ENCODE measurements at regions not wholly inside any gene's neighbourhood (a gene's known extent, or its start where the extent isn't known, plus 50 kb on each side); places are given as distances from the start of the nearest gene placed in this dataset.

- WGBS, 2 donors (ENCODE audit: low coverage in 1 of 2): no CpG with 5 or more reads among the region's 12 CpGs
- in situ Hi-C loops (cut with MboI; ENCODE audit: low pct_ligation_motif_present in 1 of 4, low pct_unique_long_range_greater_than_20kb in 1 of 4, low sequenced_read_pairs in 3 of 4): no loop called here
- Histone ChIP-seq H3K27ac (no peak overlapping the region), H3K27me3 (no peaks in the 10 kb centered on the region), H3K36me3 (no peaks in the 10 kb centered on the region), H3K4me1 (peaks cover 0 to 11% (median 0%) of the 10 kb centered on the region in 4 donors), H3K4me3 (no peak overlapping the region), H3K9me3 (no peaks in the 10 kb centered on the region)
- intact Hi-C loops (cut with DNase I; ENCODE audit: low total_unique reads): no loop called here
- no peak for DNase-seq
- no peak for TF ChIP-seq EP300 (IDR thresholded peaks at IDR 0.05; ENCODE audit: low read depth)
- TF ChIP-seq POLR2AphosphoS5 (IDR thresholded peaks at IDR 0.05): no peak
- no peak for TF ChIP-seq CTCF (IDR thresholded peaks at IDR 0.05)
- TF ChIP-seq POLR2A (IDR thresholded peaks at IDR 0.05): no peak
These were observed 70.3 kb upstream of the HAAO start for GRCh38 chr2:42862669-42863185.

- Histone ChIP-seq H3K36me3 (no peaks in the 10 kb centered on the region), H3K4me1 (peaks cover 0 to 3% (median 0%) of the 10 kb centered on the region in 4 donors), H3K27me3 (no peaks in the 10 kb centered on the region), H3K9me3 (no peaks in the 10 kb centered on the region), H3K4me3 (no peak overlapping the region), H3K27ac (no peak overlapping the region)
- TF ChIP-seq POLR2A (IDR thresholded peaks at IDR 0.05) (no peak), POLR2AphosphoS5 (IDR thresholded peaks at IDR 0.05) (no peak), EP300 (IDR thresholded peaks at IDR 0.05; ENCODE audit: low read depth) (no peak), CTCF (IDR thresholded peaks at IDR 0.05) (no peak)
- intact Hi-C loops (cut with DNase I; ENCODE audit: low total_unique reads) (no loop called here), in situ Hi-C loops (cut with MboI; ENCODE audit: low pct_ligation_motif_present in 1 of 4, low pct_unique_long_range_greater_than_20kb in 1 of 4, low sequenced_read_pairs in 3 of 4) (no loop called here)
- no peak for DNase-seq
- WGBS, 2 donors (ENCODE audit: low coverage in 1 of 2): 81 to 89% methylated on average over 1 to 2 of the region's 2 CpGs
These were observed 68.9 kb upstream of the HAAO start for GRCh38 chr2:42861321-42861720.

GRCh38 chr2:42860319-42861094 lies 68.1 kb upstream of the HAAO start:
- H3K27ac ChIP-seq: peak overlapping the region in 1 of 4 donors; percentile 47
- WGBS, 2 donors (ENCODE audit: low coverage in 1 of 2): 73 to 91% methylated on average over 4 to 5 of the region's 5 CpGs
- no peaks in the 10 kb centered on the region for H3K36me3 ChIP-seq
- H3K4me1 ChIP-seq: peaks cover 0 to 3% (median 0%) of the 10 kb centered on the region in 4 donors
- DNase-seq: no peak
- intact Hi-C loops (cut with DNase I; ENCODE audit: low total_unique reads) (no loop called here), in situ Hi-C loops (cut with MboI; ENCODE audit: low pct_ligation_motif_present in 1 of 4, low pct_unique_long_range_greater_than_20kb in 1 of 4, low sequenced_read_pairs in 3 of 4) (no loop called here)
- H3K4me3 ChIP-seq: no peak overlapping the region
- no peaks in the 10 kb centered on the region for H3K9me3 ChIP-seq
- H3K27me3 ChIP-seq: no peaks in the 10 kb centered on the region
- TF ChIP-seq EP300 (IDR thresholded peaks at IDR 0.05; ENCODE audit: low read depth) (no peak), POLR2A (IDR thresholded peaks at IDR 0.05) (no peak), CTCF (IDR thresholded peaks at IDR 0.05) (no peak), POLR2AphosphoS5 (IDR thresholded peaks at IDR 0.05) (no peak)

- no peaks in the 10 kb centered on the region for H3K9me3 ChIP-seq
- TF ChIP-seq EP300 (IDR thresholded peaks at IDR 0.05; ENCODE audit: low read depth): no peak
- TF ChIP-seq POLR2AphosphoS5 (IDR thresholded peaks at IDR 0.05): no peak
- no peak for TF ChIP-seq POLR2A (IDR thresholded peaks at IDR 0.05)
- TF ChIP-seq CTCF (IDR thresholded peaks at IDR 0.05): no peak
- no peak for DNase-seq
- 17 to 25% methylated on average over 4 of the region's 4 CpGs for WGBS, 2 donors (ENCODE audit: low coverage in 1 of 2)
- no peak overlapping the region for H3K4me3 ChIP-seq
- H3K4me1 ChIP-seq: peaks cover 0 to 3% (median 0%) of the 10 kb centered on the region in 4 donors
- H3K27ac ChIP-seq: peak overlapping the region in 3 of 4 donors; percentile 1 to 47 (median 39)
- H3K36me3 ChIP-seq: no peaks in the 10 kb centered on the region
- H3K27me3 ChIP-seq: no peaks in the 10 kb centered on the region
- intact Hi-C loops (cut with DNase I; ENCODE audit: low total_unique reads) (loop anchor here (10.0 kb wide), 1 partner anchor 1305 kb away; the partner anchor contains the start of gene PPM1B), in situ Hi-C loops (cut with MboI; ENCODE audit: low pct_ligation_motif_present in 1 of 4, low pct_unique_long_range_greater_than_20kb in 1 of 4, low sequenced_read_pairs in 3 of 4) (no loop called here)
These were observed 67.4 kb upstream of the HAAO start for GRCh38 chr2:42859791-42860190.

Measured in transverse colon (tissue), 4 donors.